Rectal smooth muscle tissue (tissue), 1 donor: ENCODE measurements at regions not wholly inside any gene's neighbourhood (a gene's known extent, or its start where the extent isn't known, plus 50 kb on each side); places are given as distances from the start of the nearest gene placed in this dataset.

Experiments
- H3K27ac ChIP-seq: one replicate; pipeline ENCODE4 v1.7.0; 2013; ENCODE audit warnings: low read depth, low read length, inconsistent platforms
- H3K27me3 ChIP-seq: one replicate; pipeline ENCODE4 v1.7.0; 2013; ENCODE audit warnings: low read length; ENCODE audit not compliant: control insufficient read depth, insufficient read depth
- H3K36me3 ChIP-seq: one replicate; pipeline ENCODE4 v1.7.0; 2013; ENCODE audit warnings: low read length; ENCODE audit not compliant: control insufficient read depth, insufficient read depth
- H3K4me1 ChIP-seq: one replicate; pipeline ENCODE4 v1.7.0; 2013; ENCODE audit warnings: low read length; ENCODE audit not compliant: control insufficient read depth, insufficient read depth
- H3K4me3 ChIP-seq: one replicate; pipeline ENCODE4 v1.7.0; 2013; ENCODE audit warnings: low read length
- H3K9ac ChIP-seq: one replicate; pipeline ENCODE4 v1.7.0; 2013; ENCODE audit warnings: low read length

- no peaks in the 10 kb centered on the region for H3K36me3 ChIP-seq
- H3K27me3 ChIP-seq, result no peaks in the 10 kb centered on the region
- no peak overlapping the region for H3K27ac ChIP-seq
- H3K4me1 ChIP-seq, result no peaks in the 10 kb centered on the region
- H3K4me3 ChIP-seq, result no peak overlapping the region
- H3K9ac ChIP-seq, result no peak overlapping the region
These were observed 1100.6 kb upstream of the RBFOX1 start for GRCh38 chr16:6232056-6232455.

- no peak overlapping the region for H3K9ac ChIP-seq
These were observed 1101.2 kb upstream of the RBFOX1 start for GRCh38 chr16:6231398-6231797.

DNA sequence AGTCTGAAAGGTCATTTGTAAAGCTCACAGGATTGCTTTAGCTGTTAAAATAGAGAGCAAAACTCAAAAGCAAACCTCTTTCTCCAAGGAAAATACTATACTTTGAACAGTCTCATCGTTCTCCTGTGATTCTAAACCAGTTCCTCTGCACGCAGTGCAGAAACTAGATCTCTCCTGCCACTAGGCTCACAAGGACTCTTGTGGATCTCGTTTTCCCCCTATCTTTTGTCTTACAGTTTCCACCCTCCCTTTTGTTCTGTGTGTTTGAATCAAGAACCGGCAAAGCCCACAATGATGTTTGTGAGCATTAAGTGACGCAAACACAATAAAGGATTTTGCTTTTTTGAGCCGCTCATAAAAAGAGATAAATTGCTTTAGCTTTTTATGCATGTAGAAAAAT, 1103.5 kb upstream of the RBFOX1 start:
- no peaks in the 10 kb centered on the region for H3K27me3 ChIP-seq
- H3K9ac ChIP-seq, result no peak overlapping the region
- no peak overlapping the region for H3K27ac ChIP-seq
- no peak overlapping the region for H3K4me3 ChIP-seq
- no peaks in the 10 kb centered on the region for H3K4me1 ChIP-seq
- no peaks in the 10 kb centered on the region for H3K36me3 ChIP-seq

More at GRCh38 chr16:6231398-6231797, 1101.2 kb upstream of the RBFOX1 start:
- Histone ChIP-seq H3K4me3 (no peak overlapping the region), H3K4me1 (no peaks in the 10 kb centered on the region), H3K27me3 (no peaks in the 10 kb centered on the region), H3K36me3 (no peaks in the 10 kb centered on the region), H3K27ac (no peak overlapping the region)

DNA sequence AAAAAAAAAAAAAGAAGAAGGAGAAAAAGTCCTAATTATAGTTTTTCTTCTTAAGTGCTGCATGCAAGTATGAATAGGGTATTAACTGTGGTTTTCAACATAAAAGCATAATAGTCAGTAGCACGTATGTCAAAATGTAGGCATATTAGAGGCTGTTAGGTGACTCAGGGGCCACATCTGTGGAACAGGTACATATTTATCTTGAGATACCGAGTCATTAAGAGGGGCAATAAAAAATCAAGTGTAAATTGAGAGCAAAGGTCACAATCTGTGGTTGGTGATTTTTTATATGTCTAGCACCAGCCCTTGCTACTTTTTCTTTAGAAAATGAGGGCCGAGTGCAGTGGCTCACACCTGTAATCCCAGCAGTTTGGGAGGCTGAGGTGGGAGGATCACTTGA, 1113.8 kb upstream of the RBFOX1 start:
- no peaks in the 10 kb centered on the region for H3K36me3 ChIP-seq
- no peaks in the 10 kb centered on the region for H3K27me3 ChIP-seq
- H3K9ac ChIP-seq, result no peak overlapping the region
- H3K4me1 ChIP-seq, result no peaks in the 10 kb centered on the region
- no peak overlapping the region for H3K4me3 ChIP-seq
- no peak overlapping the region for H3K27ac ChIP-seq

GRCh38 chr16:6216836-6217235, 1115.8 kb upstream of the RBFOX1 start:
- Histone ChIP-seq H3K36me3 (no peaks in the 10 kb centered on the region), H3K4me1 (no peaks in the 10 kb centered on the region), H3K9ac (no peak overlapping the region), H3K27ac (no peak overlapping the region), H3K4me3 (no peak overlapping the region), H3K27me3 (no peaks in the 10 kb centered on the region)

DNA sequence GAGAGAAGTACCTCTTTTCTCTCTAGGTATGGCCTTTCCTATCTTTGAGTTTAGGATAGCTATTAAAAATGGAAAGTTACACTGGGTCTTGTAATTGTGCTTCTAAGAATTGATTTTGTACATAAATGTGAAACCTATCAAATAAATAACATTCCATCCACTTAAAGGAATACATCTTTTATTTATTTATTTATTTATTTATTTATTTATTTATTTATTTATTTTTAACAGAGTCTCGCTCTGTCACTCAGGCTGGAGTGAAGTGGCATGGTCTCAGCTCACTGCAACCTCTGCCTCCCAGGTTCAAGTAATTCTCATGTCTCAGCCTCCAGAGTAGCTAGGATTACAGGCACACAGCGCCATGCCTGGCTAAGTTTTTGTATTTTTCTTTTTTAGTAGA, 1114.0 kb upstream of the EEF2KMT start:
- Histone ChIP-seq H3K27ac (no peak overlapping the region), H3K4me1 (no peaks in the 10 kb centered on the region), H3K9ac (no peak overlapping the region), H3K4me3 (no peak overlapping the region), H3K36me3 (no peaks in the 10 kb centered on the region), H3K27me3 (no peaks in the 10 kb centered on the region)

DNA sequence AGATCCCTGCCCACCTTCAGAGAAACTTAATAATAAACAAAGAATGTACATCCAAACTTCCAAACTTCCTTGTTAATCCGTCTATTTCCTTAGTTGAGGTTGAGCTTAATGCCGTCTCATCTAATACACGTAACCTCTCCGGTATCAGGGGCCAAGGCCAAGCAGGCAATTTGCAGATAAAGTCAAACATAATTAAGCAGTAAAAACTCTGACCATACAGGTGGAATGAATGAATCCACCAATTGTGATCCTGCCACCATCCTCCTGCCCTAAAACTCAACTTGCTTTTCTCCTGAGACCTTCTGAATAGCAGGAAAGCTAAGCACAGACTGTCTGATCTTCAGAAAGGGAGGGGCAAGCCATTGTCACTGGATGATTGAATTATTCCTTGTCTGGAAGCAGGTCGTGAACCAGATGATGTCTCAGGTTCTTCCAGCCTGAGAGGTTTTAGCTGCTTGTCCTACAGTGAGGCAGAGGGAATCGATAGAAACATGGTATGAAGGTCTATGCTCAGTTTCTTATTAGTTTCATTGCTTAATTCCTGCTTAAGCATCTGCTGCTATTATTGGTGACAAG, 1111.8 kb upstream of the EEF2KMT start:
- Histone ChIP-seq H3K4me3 (no peak overlapping the region), H3K27me3 (no peaks in the 10 kb centered on the region), H3K4me1 (no peaks in the 10 kb centered on the region), H3K36me3 (no peaks in the 10 kb centered on the region), H3K27ac (no peak overlapping the region), H3K9ac (no peak overlapping the region)

DNA sequence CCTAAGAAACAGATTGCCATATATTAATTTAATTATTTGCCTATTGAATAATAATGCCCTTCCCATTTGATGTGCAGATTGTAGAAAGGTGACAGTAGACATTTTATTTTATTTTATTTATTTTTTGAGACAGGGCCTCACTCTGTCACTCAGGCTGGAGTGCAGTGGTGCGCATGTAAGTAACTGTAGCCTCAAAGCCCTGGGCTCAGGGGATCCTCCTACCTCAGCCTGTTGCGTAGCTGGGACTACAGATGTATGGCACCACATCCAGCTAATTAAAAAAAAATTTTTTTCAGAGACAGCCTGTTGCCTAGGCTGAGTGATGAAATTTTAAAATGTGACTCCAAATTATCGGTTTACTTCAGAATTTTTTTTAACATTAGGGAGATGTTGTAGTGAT, 1110.0 kb upstream of the EEF2KMT start:
- no peaks in the 10 kb centered on the region for H3K4me1 ChIP-seq
- no peak overlapping the region for H3K27ac ChIP-seq
- no peak overlapping the region for H3K4me3 ChIP-seq
- H3K36me3 ChIP-seq, result no peaks in the 10 kb centered on the region
- no peak overlapping the region for H3K9ac ChIP-seq
- no peaks in the 10 kb centered on the region for H3K27me3 ChIP-seq

DNA sequence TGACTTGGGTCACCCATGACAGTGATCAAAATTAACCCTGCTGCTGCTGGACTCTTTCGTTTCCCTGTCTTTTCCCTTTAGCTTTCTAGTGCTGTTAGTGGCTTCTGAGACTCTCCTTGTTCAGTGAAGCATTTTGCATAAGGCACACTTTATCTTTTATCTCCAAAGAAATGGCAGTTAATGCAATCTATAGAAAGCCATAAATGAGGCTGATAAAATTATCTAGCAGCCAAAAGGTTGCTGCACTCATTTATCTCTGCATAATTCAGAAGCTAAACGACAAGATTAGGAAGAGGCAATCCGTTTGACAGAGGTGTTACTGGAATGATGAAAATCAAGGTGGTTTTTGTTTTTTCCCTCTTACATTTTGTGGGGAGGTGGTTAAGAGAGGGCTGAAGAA, 1109.5 kb upstream of the EEF2KMT start:
- H3K27ac ChIP-seq, result no peak overlapping the region
- no peaks in the 10 kb centered on the region for H3K36me3 ChIP-seq
- H3K4me1 ChIP-seq, result no peaks in the 10 kb centered on the region
- H3K4me3 ChIP-seq, result no peak overlapping the region
- no peak overlapping the region for H3K9ac ChIP-seq
- H3K27me3 ChIP-seq, result no peaks in the 10 kb centered on the region

DNA sequence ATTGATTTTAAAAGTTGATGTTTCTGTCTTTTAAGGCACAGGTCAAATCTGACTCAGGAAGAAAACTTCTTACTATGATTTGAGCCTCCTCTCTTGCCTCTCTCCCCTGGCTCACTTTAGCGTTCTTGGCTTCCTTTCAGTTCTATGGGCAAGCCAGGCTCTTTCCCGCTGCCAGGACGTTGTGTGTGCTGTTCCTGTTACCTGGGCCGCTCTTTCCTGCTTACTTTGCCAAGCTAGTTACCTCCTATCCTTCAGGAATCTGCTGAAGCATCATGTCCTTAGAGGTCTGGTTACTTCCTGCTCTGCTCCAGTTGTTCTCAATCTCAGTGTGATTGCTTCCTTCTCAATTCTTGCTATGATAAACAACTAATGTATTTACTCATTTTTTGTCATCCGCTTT, 1108.5 kb upstream of the EEF2KMT start:
- no peak overlapping the region for H3K9ac ChIP-seq
- H3K4me3 ChIP-seq, result no peak overlapping the region
- no peaks in the 10 kb centered on the region for H3K27me3 ChIP-seq
- no peak overlapping the region for H3K27ac ChIP-seq
- H3K4me1 ChIP-seq, result no peaks in the 10 kb centered on the region
- no peaks in the 10 kb centered on the region for H3K36me3 ChIP-seq

DNA sequence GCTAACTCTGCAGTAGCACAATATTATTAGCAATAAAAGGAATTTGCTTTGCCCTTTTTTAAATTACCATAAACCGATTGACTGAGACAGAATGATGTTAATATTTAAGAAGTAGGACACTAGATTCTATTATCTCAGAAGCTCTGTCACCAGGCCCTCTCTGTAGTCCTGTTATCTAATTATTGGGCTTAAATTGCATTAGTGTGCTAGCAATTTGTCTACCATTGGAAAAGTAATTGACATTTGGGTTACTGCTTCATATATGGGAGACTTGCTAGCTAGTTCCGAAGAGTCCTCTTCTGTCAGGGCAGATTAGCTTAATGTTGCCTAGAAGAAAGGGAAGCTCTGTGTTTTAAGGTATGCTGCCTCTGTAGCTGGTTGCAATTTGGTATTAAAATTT, 1107.3 kb upstream of the EEF2KMT start:
- Histone ChIP-seq H3K4me3 (no peak overlapping the region), H3K4me1 (no peaks in the 10 kb centered on the region), H3K27me3 (no peaks in the 10 kb centered on the region), H3K36me3 (no peaks in the 10 kb centered on the region), H3K9ac (no peak overlapping the region), H3K27ac (no peak overlapping the region)

DNA sequence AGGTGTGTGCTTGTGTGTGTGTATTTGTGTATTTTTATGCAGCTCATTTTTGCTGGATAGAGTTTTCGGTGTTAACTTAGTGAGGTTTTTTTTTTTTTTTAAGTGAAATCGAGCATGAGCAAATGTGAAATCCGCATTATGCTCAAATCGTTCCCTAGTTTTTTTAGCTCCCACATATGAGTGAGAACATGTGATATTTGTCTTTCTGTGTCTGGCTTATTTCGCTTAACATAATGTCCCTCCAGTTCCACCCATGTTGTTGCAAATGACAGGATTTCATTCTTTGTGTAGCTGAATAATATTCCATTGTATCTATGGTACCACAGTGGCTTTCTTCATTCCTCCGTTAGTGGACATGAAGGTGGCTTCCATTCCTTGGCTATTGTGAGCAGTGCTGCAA, 1103.3 kb upstream of the EEF2KMT start:
- no peak overlapping the region for H3K27ac ChIP-seq
- no peaks in the 10 kb centered on the region for H3K27me3 ChIP-seq
- H3K9ac ChIP-seq, result no peak overlapping the region
- no peaks in the 10 kb centered on the region for H3K4me1 ChIP-seq
- H3K36me3 ChIP-seq, result no peaks in the 10 kb centered on the region
- no peak overlapping the region for H3K4me3 ChIP-seq

- Histone ChIP-seq H3K4me3 (no peak overlapping the region), H3K4me1 (no peaks in the 10 kb centered on the region), H3K27ac (no peak overlapping the region), H3K27me3 (no peaks in the 10 kb centered on the region), H3K36me3 (no peaks in the 10 kb centered on the region), H3K9ac (no peak overlapping the region)
These were observed 1102.7 kb upstream of the EEF2KMT start for GRCh38 chr16:6200271-6200670.
